Naive thymus-derived CD4-positive, alpha-beta T cell (primary cell): ENCODE measurements at regions not wholly inside any gene's neighbourhood (a gene's known extent, or its start where the extent isn't known, plus 50 kb on each side); places are given as distances from the start of the nearest gene placed in this dataset.

Experiments
- ATAC-seq: fragments of 150-1000 bp; cut with Tn5 transposase; 2 replicates; pipeline ENCODE4 v1.10.0; 2021; ENCODE audit warnings: mild to moderate bottlenecking, moderate library complexity
- CTCF ChIA-PET: fragments of 350-600 bp; sonication (Branson Sonifier 250); formaldehyde crosslinking; loops from one replicate; lab custom pipeline; 2021; ENCODE audit warnings: antibody characterized with exemption; lab: Charles Lee
- POLR2A ChIA-PET: fragments of 350-600 bp; sonication (Branson Sonifier 250); formaldehyde crosslinking; loops from one replicate; lab custom pipeline; 2021; ENCODE audit warnings: antibody characterized with exemption, inconsistent platforms; lab: Charles Lee
- DNase-seq, 9 donors: peaks; one replicate each; pipeline versions ENCODE4 v3.0.0 to v3.0.0-alpha.2; 2020 to 2022; ENCODE audit warnings: mixed read lengths in 1 of 9
- H3K27ac ChIP-seq: one replicate; pipeline ENCODE4 v1.7.0; 2013; ENCODE audit warnings: mild to moderate bottlenecking, low read depth, low read length, moderate library complexity
- H3K27me3 ChIP-seq, 2 donors: one replicate each; pipeline ENCODE4 v1.7.0; 2013; ENCODE audit warnings: low read length in 2 of 2, mild to moderate bottlenecking in 2 of 2, moderate library complexity in 2 of 2; ENCODE audit not compliant: control insufficient read depth in 2 of 2, insufficient read depth in 2 of 2
- H3K36me3 ChIP-seq, 3 experiments: 1 replicate in 2 of 3; 2 replicates in 1 of 3; pipeline ENCODE4 v1.7.0; 2013; ENCODE audit warnings: low read length in 3 of 3, mild to moderate bottlenecking in 3 of 3, moderate library complexity in 1 of 3; ENCODE audit not compliant: insufficient read depth in 3 of 3, control insufficient read depth in 2 of 3
- H3K4me1 ChIP-seq, 2 donors: one replicate each; pipeline ENCODE4 v1.7.0; 2013; ENCODE audit warnings: low read length in 2 of 2, mild to moderate bottlenecking in 2 of 2, moderate library complexity in 1 of 2; ENCODE audit not compliant: control insufficient read depth in 2 of 2, insufficient read depth in 2 of 2
- H3K4me3 ChIP-seq: 2 replicates; pipeline ENCODE4 v1.7.0; 2013; ENCODE audit warnings: mild to moderate bottlenecking, low read length
- H3K9me3 ChIP-seq, 3 experiments: 1 replicate in 2 of 3; 2 replicates in 1 of 3; pipeline ENCODE4 v1.7.0; 2013; ENCODE audit warnings: low read length in 3 of 3; ENCODE audit not compliant: control insufficient read depth in 2 of 3
- H3K27ac Mint-ChIP-seq, 9 donors: one replicate each; pipeline ENCODE4 v1.8.0; 2020 to 2022; ENCODE audit warnings: mixed read lengths in 9 of 9, mild to moderate bottlenecking in 8 of 9, moderate library complexity in 5 of 9, inconsistent platforms in 2 of 9
- H3K27me3 Mint-ChIP-seq, 5 donors: one replicate each; pipeline ENCODE4 v1.8.0; 2021 to 2022; ENCODE audit warnings: mixed read lengths in 5 of 5, mild to moderate bottlenecking in 1 of 5
- H3K36me3 Mint-ChIP-seq, 5 donors: one replicate each; pipeline ENCODE4 v1.8.0; 2020 to 2022; ENCODE audit warnings: mixed read lengths in 5 of 5, mild to moderate bottlenecking in 3 of 5, inconsistent platforms in 1 of 5
- H3K4me1 Mint-ChIP-seq, 7 donors: one replicate each; pipeline ENCODE4 v1.8.0; 2020 to 2022; ENCODE audit warnings: mixed read lengths in 7 of 7, mild to moderate bottlenecking in 3 of 7, inconsistent platforms in 1 of 7
- H3K4me3 Mint-ChIP-seq, 10 donors: one replicate each; pipeline ENCODE4 v1.8.0; 2020 to 2022; ENCODE audit warnings: mild to moderate bottlenecking in 10 of 10, mixed read lengths in 10 of 10, moderate library complexity in 6 of 10, inconsistent platforms in 2 of 10
- H3K9me3 Mint-ChIP-seq, 11 donors: one replicate each; pipeline ENCODE4 v1.8.0; 2020 to 2022; ENCODE audit warnings: mixed read lengths in 11 of 11, mild to moderate bottlenecking in 4 of 11, inconsistent platforms in 1 of 11, moderate library complexity in 1 of 11
- intact Hi-C, 2 donors: fragments of 100-400 bp; cut with micrococcal nuclease; formaldehyde crosslinking; loops; one replicate each; pipeline ENCODE4 v1.15.1; 2023

DNA sequence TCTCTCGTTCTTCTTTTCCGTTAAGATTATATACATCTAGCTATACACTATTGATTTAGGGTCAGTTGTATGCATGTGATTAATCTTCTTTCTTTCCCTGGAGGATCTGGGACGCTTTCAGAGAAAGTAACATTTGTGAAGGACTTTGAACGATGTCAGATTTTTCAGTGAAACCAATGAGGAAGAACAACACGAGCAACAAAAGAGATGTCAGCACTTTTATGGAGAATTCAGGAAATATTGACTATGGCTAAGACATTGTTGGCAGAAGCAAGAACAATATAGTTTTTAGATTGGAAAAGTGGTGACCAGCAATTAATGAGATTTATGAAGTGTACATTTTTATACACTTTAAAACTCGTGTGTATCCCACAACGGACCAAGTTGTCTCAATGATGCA, 355.5 kb downstream of the TGFB2 start:
- Mint-ChIP-seq H3K4me1 (no peaks in the 10 kb centered on the region), H3K4me3 (no peak overlapping the region), H3K27me3 (peaks cover 0 to 5% (median 0%) of the 10 kb centered on the region in 5 donors), H3K27ac (no peak overlapping the region), H3K36me3 (no peaks in the 10 kb centered on the region), H3K9me3 (peaks cover 0 to 4% (median 2%) of the 10 kb centered on the region in 11 donors)
- no peaks in the 10 kb centered on the region for H3K36me3 ChIP-seq
- DNase-seq (no peak), ATAC-seq (no peak)
- POLR2A ChIA-PET = no interaction called here
- H3K4me1 ChIP-seq = no peaks in the 10 kb centered on the region
- no peak overlapping the region for H3K27ac ChIP-seq
- intact Hi-C loops = no loop called here
- H3K27me3 ChIP-seq = no peaks in the 10 kb centered on the region
- H3K4me3 ChIP-seq = no peak overlapping the region
- H3K9me3 ChIP-seq = no peaks in the 10 kb centered on the region
- CTCF ChIA-PET = no interaction called here

DNA sequence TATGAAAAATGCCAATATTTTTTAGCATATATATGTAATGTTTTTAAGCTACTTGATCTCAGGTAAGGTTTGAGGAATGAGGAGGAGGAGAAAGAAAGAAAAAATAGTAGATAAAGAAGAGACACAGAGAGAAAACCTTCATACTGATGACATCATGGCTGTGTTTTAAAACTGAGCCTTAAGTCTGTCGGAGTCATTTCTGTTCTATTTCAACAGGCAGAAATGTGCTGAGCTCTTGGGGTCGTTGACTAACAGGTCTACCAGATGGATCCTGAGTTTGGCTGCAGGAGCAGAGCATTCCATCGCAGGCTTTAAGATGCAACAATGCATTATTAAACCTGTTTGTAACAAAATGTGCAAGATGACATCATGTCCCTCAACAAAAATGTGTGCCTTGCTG, 356.0 kb downstream of the TGFB2 start:
- no peak overlapping the region for H3K4me3 ChIP-seq
- intact Hi-C loops = no loop called here
- no peak for DNase-seq
- ChIA-PET CTCF (no interaction called here), POLR2A (no interaction called here)
- H3K4me3 Mint-ChIP-seq = no peak overlapping the region
- no peaks in the 10 kb centered on the region for H3K4me1 ChIP-seq
- H3K4me1 Mint-ChIP-seq = no peaks in the 10 kb centered on the region
- ATAC-seq = no peak
- no peak overlapping the region for H3K27ac Mint-ChIP-seq
- peaks cover 0 to 5% (median 0%) of the 10 kb centered on the region in 5 donors for H3K27me3 Mint-ChIP-seq
- H3K9me3 ChIP-seq = no peaks in the 10 kb centered on the region
- no peaks in the 10 kb centered on the region for H3K36me3 ChIP-seq
- H3K36me3 Mint-ChIP-seq = no peaks in the 10 kb centered on the region
- no peaks in the 10 kb centered on the region for H3K27me3 ChIP-seq
- no peak overlapping the region for H3K27ac ChIP-seq
- H3K9me3 Mint-ChIP-seq = peaks cover 0 to 4% (median 0%) of the 10 kb centered on the region in 11 donors

DNA sequence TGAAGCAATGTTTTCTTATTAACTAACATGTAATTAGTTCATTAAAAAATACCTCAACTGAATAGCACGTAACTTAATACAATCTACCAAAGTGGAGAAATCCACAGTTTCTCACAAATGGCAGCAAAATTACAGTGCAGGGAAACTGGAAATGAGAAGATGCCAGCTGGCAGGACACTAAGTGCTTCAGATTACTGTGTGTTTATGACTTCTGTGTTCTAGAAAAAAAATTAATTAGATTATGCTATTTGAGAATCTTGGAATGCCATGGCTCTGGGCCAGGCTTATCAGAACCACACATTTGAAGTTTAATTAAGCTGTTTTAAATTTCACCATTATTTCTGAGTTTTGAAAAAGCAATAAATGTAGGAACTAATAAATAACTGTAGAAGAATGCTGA, 357.6 kb downstream of the TGFB2 start:
- ATAC-seq (no peak), DNase-seq (no peak)
- H3K27ac ChIP-seq = no peak overlapping the region
- no peaks in the 10 kb centered on the region for H3K4me1 ChIP-seq
- no peaks in the 10 kb centered on the region for H3K27me3 ChIP-seq
- Mint-ChIP-seq H3K27ac (no peak overlapping the region), H3K36me3 (no peaks in the 10 kb centered on the region), H3K9me3 (peaks cover 0 to 8% (median 1%) of the 10 kb centered on the region in 11 donors), H3K4me3 (no peak overlapping the region), H3K4me1 (no peaks in the 10 kb centered on the region), H3K27me3 (peaks cover 0 to 5% (median 0%) of the 10 kb centered on the region in 5 donors)
- ChIA-PET POLR2A (no interaction called here), CTCF (no interaction called here)
- H3K36me3 ChIP-seq = no peaks in the 10 kb centered on the region
- intact Hi-C loops = no loop called here
- H3K9me3 ChIP-seq = no peaks in the 10 kb centered on the region
- no peak overlapping the region for H3K4me3 ChIP-seq

DNA sequence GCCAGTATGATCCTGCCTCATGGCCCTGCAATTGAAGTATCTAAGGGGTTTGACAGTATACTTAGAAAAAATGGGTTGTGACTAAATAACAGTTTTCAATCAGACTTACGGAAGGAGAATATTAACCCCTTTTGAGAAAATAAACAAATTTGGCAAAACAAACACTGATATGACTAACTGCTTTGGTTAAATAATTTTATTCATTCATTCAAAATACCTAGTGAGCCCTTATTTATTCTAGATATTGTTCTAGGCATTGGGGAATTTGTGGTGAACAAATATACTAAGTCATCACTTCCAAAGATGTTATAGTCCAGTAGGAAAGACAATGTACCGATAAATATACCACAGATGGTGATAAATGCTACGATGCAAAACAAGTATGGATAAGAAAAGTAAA, 358.7 kb downstream of the TGFB2 start:
- no peaks in the 10 kb centered on the region for H3K36me3 ChIP-seq
- H3K4me3 ChIP-seq = no peak overlapping the region
- no peaks in the 10 kb centered on the region for H3K27me3 ChIP-seq
- no peak for ATAC-seq
- CTCF ChIA-PET = no interaction called here
- peaks cover 0 to 11% (median 2%) of the 10 kb centered on the region in 11 donors for H3K9me3 Mint-ChIP-seq
- no peak overlapping the region for H3K4me3 Mint-ChIP-seq
- peaks cover 0 to 5% (median 0%) of the 10 kb centered on the region in 5 donors for H3K27me3 Mint-ChIP-seq
- POLR2A ChIA-PET = no interaction called here
- H3K4me1 Mint-ChIP-seq = no peaks in the 10 kb centered on the region
- H3K36me3 Mint-ChIP-seq = no peaks in the 10 kb centered on the region
- intact Hi-C loops = no loop called here
- no peak overlapping the region for H3K27ac ChIP-seq
- H3K27ac Mint-ChIP-seq = no peak overlapping the region
- H3K4me1 ChIP-seq = no peaks in the 10 kb centered on the region
- DNase-seq = no peak
- H3K9me3 ChIP-seq = no peaks in the 10 kb centered on the region

DNA sequence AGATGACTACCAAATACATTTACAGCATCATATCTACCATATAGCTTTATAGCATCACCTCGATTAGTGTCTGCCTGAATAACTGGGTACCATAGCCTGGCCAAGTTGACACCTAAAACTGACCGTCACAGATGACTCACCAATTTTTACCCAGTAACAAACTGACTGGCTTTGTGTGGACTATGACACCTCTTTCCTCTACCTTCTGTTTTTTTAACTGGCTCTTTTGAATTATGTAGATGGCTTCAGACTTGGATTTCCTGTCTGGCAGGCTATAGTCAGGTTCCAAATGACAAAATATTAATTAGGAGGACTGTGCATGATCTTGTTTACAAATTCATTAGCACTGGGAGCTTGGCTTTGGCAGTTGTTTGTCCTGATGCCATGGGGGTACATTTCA, 360.3 kb downstream of the TGFB2 start:
- peaks cover 0 to 5% (median 0%) of the 10 kb centered on the region in 5 donors for H3K27me3 Mint-ChIP-seq
- no peaks in the 10 kb centered on the region for H3K4me1 ChIP-seq
- no peaks in the 10 kb centered on the region for H3K36me3 ChIP-seq
- no peaks in the 10 kb centered on the region for H3K27me3 ChIP-seq
- no peaks in the 10 kb centered on the region for H3K4me1 Mint-ChIP-seq
- H3K9me3 Mint-ChIP-seq = peaks cover 0 to 18% (median 2%) of the 10 kb centered on the region in 11 donors
- intact Hi-C loops = no loop called here
- ChIA-PET POLR2A (no interaction called here), CTCF (no interaction called here)
- no peak overlapping the region for H3K27ac ChIP-seq
- no peak overlapping the region for H3K27ac Mint-ChIP-seq
- no peak overlapping the region for H3K4me3 ChIP-seq
- no peaks in the 10 kb centered on the region for H3K9me3 ChIP-seq
- no peak for ATAC-seq
- no peak for DNase-seq
- no peak overlapping the region for H3K4me3 Mint-ChIP-seq
- H3K36me3 Mint-ChIP-seq = no peaks in the 10 kb centered on the region

DNA sequence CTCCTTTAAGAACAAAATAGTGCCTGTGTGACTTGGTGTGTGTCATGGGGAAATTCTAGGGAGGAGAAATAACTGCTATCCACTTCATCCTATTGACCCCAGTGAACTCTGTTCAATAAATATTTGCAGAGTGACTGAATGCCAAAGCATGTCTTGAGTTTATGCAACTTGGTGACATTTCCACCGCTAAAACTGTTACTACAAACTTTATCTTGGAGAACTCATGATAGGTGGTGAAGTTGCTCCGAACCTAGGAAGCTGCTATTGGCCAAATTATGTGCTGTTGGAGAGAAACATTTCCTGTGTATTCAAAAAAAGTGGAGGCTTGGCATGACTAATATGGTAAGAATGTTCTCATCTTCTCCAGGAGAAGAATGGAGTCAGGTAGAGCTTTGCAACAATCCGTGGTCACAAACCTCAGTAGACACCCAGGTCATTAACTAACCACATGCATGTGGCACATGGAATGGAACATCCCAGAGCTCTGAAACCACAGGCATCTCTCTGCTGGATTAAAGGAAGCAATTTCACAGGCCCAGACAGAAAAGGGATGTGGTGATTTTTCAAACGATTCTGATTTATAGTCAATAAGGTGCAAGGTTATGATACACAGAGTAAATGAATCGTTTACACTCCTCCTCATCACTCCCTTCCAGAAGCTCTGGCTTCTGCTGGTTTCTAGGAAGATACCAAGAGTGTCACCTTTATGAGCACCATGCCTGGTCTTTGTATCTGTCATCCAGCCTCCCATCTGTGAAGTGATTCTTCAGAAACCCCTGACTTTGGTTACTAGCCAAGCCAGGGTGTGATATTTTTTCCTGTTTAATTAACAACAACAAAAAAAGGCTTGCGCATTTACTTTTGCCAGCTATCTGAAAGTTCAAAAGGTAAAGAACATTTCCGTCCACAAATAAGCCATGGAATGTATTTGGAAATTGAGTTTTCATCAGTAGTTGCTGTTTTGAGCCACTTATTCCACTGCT, 361.1 kb downstream of the TGFB2 start:
- no peaks in the 10 kb centered on the region for H3K4me1 ChIP-seq
- H3K36me3 ChIP-seq = no peaks in the 10 kb centered on the region
- no peak for ATAC-seq
- H3K9me3 Mint-ChIP-seq = peaks cover 0 to 18% (median 2%) of the 10 kb centered on the region in 11 donors
- no peak overlapping the region for H3K27ac ChIP-seq
- no peak overlapping the region for H3K27ac Mint-ChIP-seq
- H3K4me3 Mint-ChIP-seq = no peak overlapping the region
- POLR2A ChIA-PET = no interaction called here
- H3K4me1 Mint-ChIP-seq = no peaks in the 10 kb centered on the region
- H3K36me3 Mint-ChIP-seq = no peaks in the 10 kb centered on the region
- no peak for DNase-seq
- no peaks in the 10 kb centered on the region for H3K9me3 ChIP-seq
- no peaks in the 10 kb centered on the region for H3K27me3 ChIP-seq
- H3K27me3 Mint-ChIP-seq = peaks cover 0 to 5% (median 0%) of the 10 kb centered on the region in 5 donors
- CTCF ChIA-PET = no interaction called here
- intact Hi-C loops = no loop called here
- no peak overlapping the region for H3K4me3 ChIP-seq

DNA sequence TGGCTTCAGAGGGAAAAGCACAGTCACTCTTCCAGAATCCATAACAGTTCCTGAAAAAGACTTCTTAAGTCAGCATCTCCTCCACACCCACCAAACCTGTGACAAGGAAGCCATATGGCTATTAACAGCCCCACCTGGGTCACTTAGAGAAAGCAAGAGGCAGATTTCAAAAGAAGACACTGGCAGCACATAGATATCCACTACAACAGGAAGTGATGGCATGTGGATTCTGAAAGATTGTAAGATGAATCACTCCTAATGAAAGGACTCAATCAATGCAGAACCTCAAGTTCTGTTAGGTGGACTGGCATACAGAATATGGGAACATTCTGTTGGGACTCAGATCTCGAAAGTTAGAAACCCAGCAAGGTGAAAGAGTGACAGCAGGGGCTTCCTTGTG, 365.9 kb downstream of the TGFB2 start:
- DNase-seq = no peak
- peaks cover 0 to 21% (median 3%) of the 10 kb centered on the region in 11 donors for H3K9me3 Mint-ChIP-seq
- intact Hi-C loops = no loop called here
- no peaks in the 10 kb centered on the region for H3K4me1 Mint-ChIP-seq
- no peaks in the 10 kb centered on the region for H3K36me3 Mint-ChIP-seq
- H3K27ac ChIP-seq = no peak overlapping the region
- no peaks in the 10 kb centered on the region for H3K27me3 ChIP-seq
- CTCF ChIA-PET = no interaction called here
- no peaks in the 10 kb centered on the region for H3K9me3 ChIP-seq
- H3K27ac Mint-ChIP-seq = no peak overlapping the region
- ATAC-seq = no peak
- no peaks in the 10 kb centered on the region for H3K27me3 Mint-ChIP-seq
- no peak overlapping the region for H3K4me3 Mint-ChIP-seq
- H3K4me3 ChIP-seq = no peak overlapping the region
- no peaks in the 10 kb centered on the region for H3K36me3 ChIP-seq
- POLR2A ChIA-PET = no interaction called here
- no peaks in the 10 kb centered on the region for H3K4me1 ChIP-seq
